HS-5 (cell line): ENCODE measurements at regions not wholly inside any gene's neighbourhood (a gene's known extent, or its start where the extent isn't known, plus 50 kb on each side); places are given as distances from the start of the nearest gene placed in this dataset.

ENCODE experiments used
- DNase-seq: peaks from one replicate; pipeline ENCODE4 v3.0.0-alpha.2; 2012; ENCODE audit warnings: low read depth

DNA sequence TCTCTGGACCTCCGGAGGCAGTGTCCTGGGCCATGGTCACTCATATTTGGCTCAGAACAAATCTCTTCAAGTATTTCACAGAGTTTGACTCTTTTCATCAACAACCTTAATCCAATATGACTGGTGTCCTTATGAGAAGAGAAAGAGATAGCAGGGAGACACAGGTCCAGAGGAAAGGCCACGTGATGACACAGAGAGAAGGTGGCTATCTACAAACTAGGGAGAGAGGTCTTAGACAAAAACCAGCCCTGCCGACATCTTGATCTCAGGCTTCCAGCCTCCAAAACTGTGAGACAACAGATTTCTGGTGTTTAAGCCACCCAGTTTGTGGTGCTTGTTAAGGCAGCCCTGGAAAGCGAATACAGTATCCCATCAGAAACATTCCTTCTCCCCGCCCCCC lies 237.1 kb upstream of the PROK2 start:
- no peak for DNase-seq

DNA sequence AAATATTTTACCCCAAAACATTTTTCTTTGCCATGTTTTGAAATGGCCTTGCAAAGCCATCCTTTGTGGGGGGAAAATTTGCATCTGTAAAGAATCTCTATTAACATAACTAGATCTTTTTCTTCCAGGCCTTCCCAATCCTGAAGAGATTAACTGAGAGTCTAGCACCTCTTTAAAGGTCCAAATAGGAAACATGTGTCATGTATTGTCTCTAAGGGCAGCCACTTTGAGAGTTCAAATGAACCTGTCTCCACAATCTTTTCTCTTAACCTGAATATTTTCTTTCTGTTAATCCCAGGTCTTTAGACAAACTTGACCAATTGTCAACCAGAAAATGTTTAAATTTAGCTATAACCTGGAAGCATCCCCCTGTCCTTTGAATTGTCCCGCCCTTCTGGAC lies 236.6 kb upstream of the PROK2 start:
- no peak for DNase-seq

DNA sequence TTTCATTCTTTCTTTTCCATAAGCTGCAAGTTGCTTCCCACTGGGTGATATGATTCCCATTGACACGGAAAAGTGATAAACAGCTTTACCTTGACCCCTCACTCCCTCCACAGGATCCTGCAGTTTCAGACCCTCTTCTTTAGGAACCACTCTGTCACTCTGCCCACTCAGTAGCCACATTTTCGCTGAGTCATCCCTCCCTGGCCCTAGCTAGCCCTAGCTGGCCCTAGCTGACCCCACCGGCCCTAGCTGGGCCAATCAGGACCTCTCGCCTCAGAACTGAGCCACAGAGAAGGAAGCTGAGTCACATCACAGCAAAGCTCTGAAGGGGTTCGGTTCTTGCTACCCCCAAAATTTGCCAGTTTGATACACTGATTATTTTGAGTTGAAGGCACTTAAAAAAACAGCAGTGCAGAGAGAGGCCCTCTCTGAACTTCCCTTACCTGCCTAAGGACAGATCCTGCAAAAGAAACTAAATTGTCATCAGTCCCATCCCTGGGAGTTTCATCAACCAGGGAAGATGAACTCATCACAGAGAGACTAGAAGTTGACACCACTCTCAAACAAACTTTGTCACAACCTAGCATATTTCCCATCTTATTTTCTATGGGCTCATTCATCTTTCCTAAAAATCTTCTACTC lies 233.5 kb upstream of the PROK2 start:
- no peak for DNase-seq

DNA sequence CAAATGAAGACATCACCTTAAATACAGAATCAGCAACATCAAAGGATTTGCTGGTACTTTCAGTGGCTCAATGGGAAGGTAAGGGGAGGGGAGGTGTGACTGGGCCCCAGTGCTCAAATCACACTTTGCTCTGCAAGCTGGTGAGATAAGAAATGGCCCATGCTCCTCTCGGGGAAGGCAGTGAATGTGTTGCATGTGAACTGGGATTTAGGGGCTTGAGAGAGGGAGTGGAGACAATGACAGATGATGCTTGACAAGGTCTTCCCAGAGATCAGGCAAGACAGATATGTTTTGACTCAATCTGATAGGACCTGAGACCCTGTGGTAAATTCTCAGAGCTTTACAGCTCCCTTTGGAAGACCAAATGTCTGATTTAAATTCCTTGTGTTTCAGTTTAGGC lies 233.0 kb upstream of the PROK2 start:
- no peak for DNase-seq

DNA sequence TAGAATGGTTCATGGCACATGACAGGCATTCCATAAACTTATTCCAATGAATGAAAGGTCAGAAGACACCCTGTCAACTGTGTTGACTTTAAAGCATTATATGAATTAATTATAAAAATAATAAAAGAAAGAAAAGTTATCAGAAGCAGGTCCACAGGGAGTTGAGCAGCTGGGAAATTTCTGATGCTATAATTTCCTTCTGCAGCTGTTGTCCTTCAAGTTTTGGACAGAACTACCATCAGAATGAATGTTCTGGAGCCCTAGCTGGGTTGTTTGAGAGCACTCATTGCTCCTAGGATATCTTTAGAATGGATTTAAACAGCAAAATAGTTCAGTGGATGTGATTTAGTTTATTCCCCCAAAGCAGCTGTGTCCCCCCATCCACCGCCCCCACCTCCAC lies 232.4 kb upstream of the PROK2 start:
- DNase-seq: no peak

DNA sequence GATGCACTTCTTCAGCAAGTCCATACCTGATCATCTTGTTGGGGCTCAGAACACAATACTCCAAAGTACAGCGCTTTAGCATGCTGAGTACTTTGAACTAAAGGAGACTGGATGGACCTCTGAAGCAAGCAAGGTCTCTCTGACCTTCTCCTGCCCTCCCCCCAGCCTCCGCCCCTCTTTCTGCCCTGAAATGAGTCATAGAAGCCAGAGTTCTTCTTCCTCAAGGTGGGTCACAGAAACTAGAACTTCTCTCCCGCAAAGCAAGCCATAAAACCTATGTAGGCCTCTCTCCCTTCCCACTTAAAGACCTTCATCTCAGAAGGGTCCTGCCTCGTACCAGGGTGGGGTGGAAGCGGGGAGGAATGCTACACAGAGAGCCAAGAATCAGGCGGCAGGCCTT lies 230.5 kb upstream of the PROK2 start:
- no peak for DNase-seq

DNA sequence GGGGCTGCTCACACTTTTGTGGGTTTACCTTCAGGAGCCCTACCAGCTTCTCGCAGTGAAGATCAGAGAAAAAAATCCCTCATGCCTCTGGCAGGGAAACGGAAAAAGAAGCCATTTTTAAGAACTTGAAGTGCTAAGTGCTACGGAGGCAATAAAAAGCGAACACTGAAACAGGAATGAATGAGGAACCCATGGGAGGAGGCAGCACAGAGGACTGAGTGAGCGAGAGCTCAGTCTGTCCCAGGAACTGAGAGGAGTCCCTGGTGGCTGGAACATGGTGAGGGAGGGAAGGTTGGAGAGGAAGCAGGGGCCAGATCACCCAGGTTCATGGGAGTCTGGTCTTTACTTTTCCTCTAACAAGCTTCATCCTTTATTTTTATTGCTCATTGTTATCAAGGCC lies 228.1 kb upstream of the PROK2 start:
- no peak for DNase-seq

DNA sequence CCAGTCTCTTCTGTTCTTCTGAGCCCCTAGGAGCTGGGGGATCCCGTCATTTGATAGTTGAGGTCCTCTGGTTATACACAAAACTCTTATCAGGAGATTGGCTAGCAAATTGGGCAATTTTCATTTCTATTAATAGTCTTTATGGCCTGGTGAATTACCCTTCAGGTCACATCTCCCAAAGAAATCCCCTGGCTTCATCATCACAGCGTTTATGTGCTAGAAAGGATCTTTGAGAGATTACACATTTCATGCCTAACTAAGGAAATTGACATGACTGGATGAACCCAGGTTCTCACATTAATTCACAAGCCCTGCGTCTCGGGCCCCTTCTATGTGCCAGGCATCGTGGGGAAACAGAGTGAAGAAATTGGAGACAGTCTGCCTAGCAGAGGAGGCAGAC lies 227.4 kb upstream of the PROK2 start:
- no peak for DNase-seq

DNA sequence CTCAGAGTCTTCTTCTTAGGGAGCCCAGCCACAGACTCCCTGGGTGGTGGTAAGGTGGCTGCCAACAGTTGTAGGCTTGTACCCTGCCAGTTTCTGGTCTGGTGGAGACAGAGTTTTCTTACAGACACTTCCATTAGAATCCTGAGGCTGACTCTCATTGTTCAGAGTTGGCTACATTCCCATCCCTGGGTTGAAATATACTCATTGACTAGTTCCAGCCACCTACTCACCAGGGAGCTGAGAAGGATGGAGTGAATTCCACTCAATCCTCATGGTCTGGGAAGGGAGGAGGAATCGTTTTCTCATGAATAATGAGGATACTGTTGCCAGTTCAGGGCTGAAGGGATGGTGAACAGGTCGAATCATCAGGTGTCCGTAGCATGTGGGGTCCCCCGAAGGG lies 226.5 kb upstream of the PROK2 start:
- no peak for DNase-seq

DNA sequence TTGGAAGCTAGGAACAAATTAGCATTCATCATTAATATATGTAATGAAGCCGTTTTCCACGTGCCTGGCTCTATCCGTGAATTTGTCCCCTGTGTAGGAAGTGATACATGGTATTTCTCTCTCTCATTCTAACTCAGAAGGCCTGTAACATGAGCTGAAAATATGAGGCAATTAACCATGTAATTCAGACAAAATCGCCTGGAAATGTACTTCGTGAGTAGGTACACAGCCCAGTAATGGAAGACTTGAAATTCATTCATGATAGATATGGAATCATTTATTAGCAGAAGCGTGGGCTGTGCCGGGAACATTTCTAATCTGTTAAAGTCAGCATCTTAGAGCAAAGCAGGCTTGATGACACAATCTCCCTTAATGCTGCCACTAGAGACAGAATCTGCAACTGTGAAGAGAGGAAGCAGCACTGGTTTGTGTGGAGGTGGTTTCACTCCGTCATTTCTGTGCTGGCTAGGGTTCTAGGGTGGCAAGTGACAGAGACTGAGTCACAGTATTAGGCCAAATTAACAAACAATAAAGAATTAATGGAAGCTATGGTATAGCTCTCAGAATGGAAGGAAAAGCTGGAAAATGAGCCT lies 225.0 kb upstream of the PROK2 start:
- DNase-seq: no peak

DNA sequence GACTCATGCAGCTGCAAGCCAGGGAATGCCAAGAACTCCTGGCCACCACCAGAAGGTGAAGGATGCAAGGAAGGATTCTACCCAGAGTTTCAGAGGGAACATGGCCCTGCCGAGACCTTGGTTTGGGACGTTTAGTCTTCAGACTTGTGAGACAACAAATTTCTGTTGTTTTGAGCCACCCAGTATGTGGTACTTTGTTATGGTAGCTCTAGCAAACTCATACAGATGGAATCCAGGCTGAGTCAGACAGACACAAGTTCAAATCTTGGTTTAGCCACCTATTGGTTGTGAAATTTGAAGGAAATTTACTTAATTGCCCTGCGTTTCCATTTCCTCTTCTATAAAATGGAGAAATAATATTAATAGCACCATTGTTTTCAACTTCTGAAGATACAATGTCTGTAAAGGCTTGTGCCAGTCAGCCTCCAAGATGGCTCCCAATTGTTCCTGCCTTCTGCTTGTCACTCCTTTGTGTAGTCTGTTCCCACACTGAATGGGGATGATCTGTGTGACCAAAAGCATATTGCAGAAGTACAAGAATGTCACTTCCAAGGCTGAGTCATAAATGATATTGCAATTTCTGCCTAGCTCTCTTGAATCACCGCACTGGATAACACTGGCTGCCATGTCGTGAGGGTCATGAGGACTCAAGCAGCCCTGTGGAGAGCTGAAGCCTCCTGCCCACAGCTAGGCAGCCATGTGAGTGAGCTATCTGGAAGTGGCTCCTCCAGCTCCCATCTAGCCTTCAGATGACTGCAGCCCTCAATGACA lies 223.5 kb upstream of the PROK2 start:
- DNase-seq: no peak

DNA sequence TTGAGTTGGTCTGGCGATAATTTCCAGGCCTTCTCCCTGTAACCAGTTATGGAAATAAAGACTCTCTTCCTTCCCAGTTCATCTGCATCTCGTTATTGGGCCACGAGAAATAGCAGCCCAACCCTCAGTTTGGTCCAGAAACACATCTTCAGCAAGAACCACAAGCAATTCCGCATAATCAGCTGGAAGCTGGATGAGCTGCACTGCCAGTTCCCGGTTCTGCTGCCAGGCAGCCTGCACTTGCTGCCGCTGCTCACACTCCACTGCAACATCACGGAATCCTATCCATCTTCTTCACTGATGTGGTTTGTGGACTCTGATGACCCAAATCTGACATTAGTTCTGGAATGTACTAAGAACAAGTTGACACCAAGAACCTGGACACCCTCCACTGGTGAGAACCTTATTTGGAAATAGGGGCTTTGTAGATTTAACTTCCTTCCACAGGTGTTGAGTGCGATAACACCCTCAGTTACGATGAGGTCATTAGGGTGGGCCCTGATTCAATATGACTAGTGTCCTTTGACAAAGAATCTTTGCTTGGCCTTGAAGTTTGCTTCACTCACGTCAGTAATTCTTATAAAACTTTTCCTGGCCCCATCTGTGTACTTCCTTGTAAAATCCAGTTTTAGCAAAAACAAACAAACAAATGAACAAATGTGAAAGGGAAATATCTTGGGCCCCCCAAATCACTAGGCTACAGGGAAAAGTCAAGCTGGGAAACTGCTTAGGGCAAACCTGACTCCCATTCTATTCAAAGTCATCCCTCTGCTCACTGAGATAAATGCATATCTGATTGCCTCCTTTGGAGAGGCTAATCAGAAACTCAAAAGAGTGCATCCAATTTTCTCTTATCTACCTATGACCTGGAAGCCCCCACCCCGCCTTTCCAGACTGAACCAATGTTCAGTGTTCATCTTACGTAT lies 221.9 kb upstream of the PROK2 start:
- no peak for DNase-seq

DNA sequence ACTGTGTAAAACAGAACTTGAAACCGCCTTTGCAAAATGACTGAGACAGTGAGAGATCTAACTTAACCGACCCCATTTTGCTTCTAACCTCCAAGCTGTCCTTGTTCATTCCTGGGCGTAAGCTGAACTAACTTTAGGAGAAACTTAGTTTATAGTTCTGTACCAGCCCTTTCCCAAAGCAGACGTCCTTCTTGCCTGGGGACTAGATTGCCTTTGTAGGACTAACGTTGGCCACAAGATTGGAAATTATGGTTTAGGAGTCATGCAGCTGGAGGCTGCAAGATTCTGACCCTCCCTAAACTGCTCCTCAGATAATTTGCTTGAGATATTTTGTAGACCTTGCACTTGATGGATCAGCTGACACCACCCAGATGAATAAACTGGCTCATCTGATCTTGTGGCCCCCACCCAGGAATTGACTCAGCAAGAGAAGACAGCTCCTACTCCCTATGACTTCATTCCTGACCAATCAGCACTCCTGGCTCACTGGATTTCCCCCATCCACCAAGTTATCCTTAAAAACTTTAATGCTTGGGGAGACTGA lies 219.9 kb upstream of the PROK2 start:
- no peak for DNase-seq

DNA sequence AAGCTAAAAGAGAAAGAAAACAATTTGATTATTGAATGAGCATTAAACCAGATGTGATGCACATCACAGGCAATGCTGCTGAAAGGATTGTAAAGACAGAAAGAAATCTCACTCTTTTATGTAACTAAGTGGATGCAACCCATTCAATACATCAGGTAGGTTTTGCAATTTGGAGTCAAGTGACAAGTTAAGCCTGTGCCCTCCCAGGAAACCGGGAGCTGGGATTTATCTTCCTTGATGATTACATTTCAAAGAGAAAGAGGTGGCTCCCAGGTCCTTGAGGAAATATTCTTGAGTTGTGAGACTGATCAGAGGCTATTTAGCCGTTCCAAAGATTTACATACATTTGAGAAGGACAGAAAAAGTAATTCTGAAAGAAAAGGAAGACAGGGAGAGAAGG lies 219.0 kb upstream of the PROK2 start:
- DNase-seq: no peak

DNA sequence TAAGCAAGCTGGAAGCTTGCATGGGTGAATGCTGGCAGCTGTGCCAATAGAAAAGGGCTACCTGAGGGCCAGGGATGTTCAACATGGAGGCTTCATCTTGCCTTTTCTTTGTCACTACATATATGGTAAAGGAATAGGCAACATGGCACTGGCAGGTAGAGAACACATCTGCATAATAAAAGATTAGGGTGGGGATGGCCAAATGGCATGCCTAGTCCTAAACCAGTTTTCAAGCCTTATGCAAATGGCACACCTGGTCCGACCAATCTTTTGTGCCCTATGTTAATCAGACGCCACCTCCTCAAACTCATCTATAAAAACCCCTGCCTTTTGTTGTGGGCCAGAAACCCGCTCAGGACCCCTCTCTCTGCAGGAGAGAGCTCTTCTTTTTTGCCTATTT lies 216.8 kb upstream of the PROK2 start:
- DNase-seq: no peak

DNA sequence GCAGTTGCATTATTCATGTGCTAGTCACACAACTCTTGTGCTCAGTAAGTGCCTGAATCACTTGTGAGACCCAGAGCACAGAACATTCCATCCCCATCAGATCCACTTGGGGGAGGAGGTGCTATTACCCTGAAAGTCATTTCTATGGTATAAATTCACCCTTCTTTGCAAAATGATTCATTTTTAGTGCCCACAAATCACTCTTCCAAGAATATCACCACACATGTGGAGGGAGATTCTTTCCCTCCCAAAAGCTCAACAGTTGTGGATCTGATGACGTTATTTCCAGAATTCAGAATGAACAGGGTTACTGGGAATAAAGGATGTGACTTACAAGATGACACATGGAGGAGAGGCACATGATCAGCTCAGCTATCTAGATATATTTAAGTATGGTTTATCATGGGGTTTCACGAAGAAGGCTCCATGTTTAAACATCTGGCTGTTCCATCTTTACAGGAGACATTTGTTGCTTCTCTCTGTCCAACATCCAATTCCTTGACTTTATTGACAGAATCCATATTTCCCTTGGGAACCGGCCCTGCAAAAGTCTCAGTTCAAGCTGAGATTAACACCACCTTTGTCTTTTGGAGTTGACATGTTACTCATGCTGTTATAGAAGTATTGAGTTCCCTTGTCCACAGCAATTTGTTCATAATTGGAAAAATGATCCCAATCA lies 214.2 kb upstream of the PROK2 start:
- peak; percentile 97 for DNase-seq

DNA sequence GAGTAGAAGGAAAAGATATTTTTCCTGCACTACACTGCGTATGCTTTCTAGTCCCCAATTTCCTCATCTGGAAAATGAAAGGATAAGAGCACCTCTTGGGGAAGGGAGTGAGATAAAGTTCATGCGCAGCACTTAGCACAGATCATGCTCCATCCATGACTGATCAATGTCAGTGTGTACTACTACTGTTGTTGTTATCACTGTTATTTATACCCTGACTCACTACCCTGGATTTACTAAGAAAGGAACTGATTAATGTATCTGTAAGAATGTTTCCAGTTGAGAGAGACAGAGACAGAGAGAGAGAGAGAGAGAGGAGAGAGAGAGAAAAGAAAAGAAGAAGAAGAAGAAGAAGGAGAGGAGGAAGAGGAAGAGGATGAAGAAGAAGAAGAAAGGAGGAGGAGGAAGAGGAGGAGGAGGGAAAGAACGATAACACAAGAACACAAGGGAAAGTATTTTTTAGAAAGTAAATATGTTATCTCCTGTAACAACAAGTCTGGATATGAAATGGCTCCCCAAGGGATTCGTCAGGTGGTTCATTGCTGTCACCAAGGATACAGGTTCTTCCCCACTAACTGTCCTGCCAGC lies 212.2 kb upstream of the PROK2 start:
- no peak for DNase-seq

DNA sequence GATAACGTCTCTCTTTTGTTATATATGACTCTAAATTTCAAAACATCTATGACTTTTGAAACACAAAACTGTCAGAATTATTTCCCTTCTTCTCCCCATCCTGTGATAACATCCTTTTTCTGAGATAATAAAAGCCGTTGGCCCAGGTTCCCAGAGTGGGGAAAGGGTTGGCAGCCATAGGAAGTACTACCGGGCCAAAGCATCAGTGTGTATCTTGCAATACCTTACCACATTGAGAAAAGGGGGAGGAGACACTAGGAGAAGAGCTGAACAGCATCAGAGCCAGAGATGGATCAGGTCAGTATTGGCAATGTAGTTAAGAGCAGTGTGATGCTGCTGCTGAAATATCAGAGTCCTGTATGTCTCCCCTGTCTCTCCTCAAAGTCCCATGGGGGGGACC lies 210.0 kb upstream of the PROK2 start:
- DNase-seq: no peak

DNA sequence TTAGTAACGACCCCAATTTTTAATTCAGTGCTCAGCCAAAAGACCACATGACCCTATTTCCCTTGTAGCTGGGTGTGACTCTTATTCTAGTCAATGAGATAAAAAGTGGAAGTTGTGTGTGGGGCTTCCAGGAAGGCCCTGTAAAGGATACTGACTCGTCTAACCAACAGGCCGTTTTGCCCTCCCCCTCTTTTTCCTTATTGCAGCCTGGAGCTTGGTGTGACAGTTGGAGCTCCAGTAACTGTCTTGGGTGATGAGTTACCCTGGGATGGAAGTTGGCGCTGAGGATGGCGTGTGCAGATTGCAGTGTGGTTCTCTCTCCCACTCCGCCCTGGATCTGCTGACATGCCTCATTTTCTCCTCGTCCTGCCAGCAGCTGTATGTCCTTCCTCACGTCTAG lies 209.3 kb upstream of the PROK2 start:
- DNase-seq: no peak

DNA sequence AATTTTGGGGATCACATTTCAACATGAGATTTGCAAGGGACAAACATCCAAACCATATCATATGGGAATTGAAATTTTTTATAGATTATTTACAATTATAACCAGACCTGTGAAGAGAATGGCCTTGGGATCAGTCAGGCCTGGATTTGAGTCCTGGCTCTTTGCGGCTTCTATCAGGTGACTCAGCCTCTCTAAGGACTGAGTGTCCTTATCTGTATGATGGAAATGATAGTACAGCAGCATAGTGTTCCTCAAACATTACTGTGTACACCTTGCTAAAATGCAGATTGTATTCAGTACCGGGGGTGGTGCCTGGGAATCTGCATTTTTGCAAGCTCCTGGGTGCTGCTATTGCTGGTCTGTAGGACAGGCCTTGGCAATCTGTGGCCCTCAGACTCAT lies 206.7 kb upstream of the PROK2 start:
- DNase-seq: no peak

DNA sequence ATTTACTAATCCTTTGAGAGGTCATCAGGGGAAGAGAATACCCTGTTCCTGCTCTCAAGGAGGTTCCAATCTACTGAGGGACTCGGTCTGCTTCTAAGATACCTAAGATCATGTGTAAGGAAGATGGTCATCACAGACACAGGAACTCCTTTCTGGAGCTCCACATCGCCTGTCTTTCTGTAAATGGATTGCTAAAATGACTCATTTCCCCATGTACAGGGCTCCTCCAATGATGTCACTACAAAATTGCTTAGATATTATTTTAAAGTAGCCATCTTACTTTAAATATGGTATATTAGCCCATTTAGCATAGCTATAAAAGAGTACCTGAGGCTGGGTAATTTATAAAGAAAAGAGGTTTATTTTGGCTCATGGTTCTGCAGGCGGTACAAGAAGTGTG lies 206.1 kb upstream of the PROK2 start:
- DNase-seq: no peak
